ENCODE measurements at regions not wholly inside any gene's neighbourhood (a gene's known extent, or its start where the extent isn't known, plus 50 kb on each side); places are given as distances from the start of the nearest gene placed in this dataset.
"Not testable (repeated sequence)": the region's sequence is repeated elsewhere in the genome, so short reads cannot be mapped to it uniquely, and the experiment has no call there.

DNA sequence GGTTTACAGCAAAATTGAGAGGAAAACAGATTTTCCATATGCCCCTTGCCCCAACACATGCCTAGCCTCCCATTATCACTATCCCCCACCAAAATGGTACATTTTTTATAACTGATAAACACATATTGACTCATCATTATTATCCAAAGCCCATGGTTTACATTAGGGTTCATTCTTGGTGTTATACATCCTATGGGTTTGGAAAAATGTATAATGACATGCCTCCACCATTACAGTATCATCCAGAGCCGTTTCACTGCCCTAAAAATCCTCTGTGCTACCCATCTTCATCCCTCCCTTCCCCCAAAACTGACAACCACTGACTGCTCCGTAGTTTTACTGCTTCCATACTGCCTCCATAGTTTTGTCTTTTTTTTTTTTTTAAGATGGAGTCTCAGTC is 111.1 kb downstream of the ACTL7B start:
- H3K4me1 ChIP-seq (ENCODE audit: low read depth, poor library complexity, severe bottlenecking): no peaks in the 10 kb centered on the region
- H3K4me3 ChIP-seq (IDR thresholded peaks at IDR 0.05; ENCODE audit: insufficient read depth, low read depth, low read length): no peak overlapping the region
- no peak overlapping the region for H3K4me2 ChIP-seq
- no peak overlapping the region for H3K27ac ChIP-seq
- H3K9ac ChIP-seq: no peak overlapping the region
- H3K27me3 ChIP-seq (ENCODE audit: insufficient read depth, low read depth): no peaks in the 10 kb centered on the region
- no peaks in the 10 kb centered on the region for H3K36me3 ChIP-seq (ENCODE audit: insufficient read depth)
- no peaks in the 10 kb centered on the region for H4K20me1 ChIP-seq (ENCODE audit: insufficient read depth)
- TF ChIP-seq, protein P1, sequence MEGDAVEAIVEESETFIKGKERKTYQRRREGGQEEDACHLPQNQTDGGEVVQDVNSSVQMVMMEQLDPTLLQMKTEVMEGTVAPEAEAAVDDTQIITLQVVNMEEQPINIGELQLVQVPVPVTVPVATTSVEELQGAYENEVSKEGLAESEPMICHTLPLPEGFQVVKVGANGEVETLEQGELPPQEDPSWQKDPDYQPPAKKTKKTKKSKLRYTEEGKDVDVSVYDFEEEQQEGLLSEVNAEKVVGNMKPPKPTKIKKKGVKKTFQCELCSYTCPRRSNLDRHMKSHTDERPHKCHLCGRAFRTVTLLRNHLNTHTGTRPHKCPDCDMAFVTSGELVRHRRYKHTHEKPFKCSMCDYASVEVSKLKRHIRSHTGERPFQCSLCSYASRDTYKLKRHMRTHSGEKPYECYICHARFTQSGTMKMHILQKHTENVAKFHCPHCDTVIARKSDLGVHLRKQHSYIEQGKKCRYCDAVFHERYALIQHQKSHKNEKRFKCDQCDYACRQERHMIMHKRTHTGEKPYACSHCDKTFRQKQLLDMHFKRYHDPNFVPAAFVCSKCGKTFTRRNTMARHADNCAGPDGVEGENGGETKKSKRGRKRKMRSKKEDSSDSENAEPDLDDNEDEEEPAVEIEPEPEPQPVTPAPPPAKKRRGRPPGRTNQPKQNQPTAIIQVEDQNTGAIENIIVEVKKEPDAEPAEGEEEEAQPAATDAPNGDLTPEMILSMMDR (conservative IDR thresholded peaks at IDR 0.05; ENCODE audit: low read depth, low read length): no peak
- no peaks in the 10 kb centered on the region for H3K79me2 ChIP-seq (ENCODE audit: insufficient read depth, low read depth)
- no peak overlapping the region for H2AFZ ChIP-seq (ENCODE audit: low read depth)

DNA sequence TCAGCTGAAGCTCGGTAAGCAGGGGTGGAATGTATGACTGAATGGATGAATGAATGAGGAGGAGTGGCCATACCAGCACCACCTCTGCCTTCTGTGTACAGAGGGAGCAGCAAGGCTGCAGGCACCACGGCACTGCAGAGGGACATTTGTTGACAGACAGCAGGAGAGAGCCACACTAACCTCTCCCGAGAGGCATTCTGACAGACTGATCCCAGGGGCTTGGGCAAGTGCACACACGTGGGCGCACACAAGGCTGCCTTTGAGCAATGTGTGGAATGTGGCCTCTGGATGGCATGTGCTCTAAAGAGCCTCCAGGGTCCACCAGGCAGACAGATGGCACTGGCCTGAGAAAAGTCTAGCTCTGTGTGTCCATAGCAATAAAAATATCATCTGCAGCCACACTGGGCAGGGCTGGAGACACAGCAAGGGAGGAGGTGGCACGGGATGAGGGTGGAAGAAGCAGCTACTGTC is 111.8 kb downstream of the ACTL7B start:
- no peak overlapping the region for H2AFZ ChIP-seq (ENCODE audit: low read depth)
- no peaks in the 10 kb centered on the region for H3K36me3 ChIP-seq (ENCODE audit: insufficient read depth)
- no peaks in the 10 kb centered on the region for H4K20me1 ChIP-seq (ENCODE audit: insufficient read depth)
- H3K4me3 ChIP-seq (IDR thresholded peaks at IDR 0.05; ENCODE audit: insufficient read depth, low read depth, low read length): no peak overlapping the region
- no peak overlapping the region for H3K27ac ChIP-seq
- H3K27me3 ChIP-seq (ENCODE audit: insufficient read depth, low read depth): no peaks in the 10 kb centered on the region
- no peak overlapping the region for H3K4me2 ChIP-seq
- TF ChIP-seq, protein P1 (conservative IDR thresholded peaks at IDR 0.05; ENCODE audit: low read depth, low read length): no peak
- H3K9ac ChIP-seq: no peak overlapping the region
- no peaks in the 10 kb centered on the region for H3K79me2 ChIP-seq (ENCODE audit: insufficient read depth, low read depth)
- no peaks in the 10 kb centered on the region for H3K4me1 ChIP-seq (ENCODE audit: low read depth, poor library complexity, severe bottlenecking)

DNA sequence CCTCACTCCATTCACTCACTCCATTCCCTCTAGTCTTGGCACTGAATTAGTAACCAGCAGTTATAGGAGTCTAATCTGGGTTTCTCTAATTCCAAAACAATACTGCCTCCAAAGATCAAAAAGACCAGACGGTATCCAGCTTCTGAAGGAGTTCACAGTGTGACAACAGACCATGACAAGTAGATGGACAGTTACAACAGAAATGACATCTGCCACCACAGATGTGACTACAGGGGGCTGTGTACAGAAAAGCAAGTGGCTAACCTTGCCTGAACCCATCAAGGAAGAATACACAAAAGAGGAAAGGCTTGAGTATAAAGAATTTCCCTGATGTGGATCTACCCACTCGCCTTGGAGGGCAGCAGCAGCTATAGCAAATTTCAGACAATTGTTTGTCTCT is 112.4 kb downstream of the ACTL7B start:
- no peaks in the 10 kb centered on the region for H3K79me2 ChIP-seq (ENCODE audit: insufficient read depth, low read depth)
- H3K36me3 ChIP-seq (ENCODE audit: insufficient read depth): no peaks in the 10 kb centered on the region
- no peak overlapping the region for H3K4me3 ChIP-seq (IDR thresholded peaks at IDR 0.05; ENCODE audit: insufficient read depth, low read depth, low read length)
- no peaks in the 10 kb centered on the region for H3K4me1 ChIP-seq (ENCODE audit: low read depth, poor library complexity, severe bottlenecking)
- TF ChIP-seq, protein P1 (conservative IDR thresholded peaks at IDR 0.05; ENCODE audit: low read depth, low read length): no peak
- no peak overlapping the region for H3K4me2 ChIP-seq
- no peak overlapping the region for H3K9ac ChIP-seq
- no peaks in the 10 kb centered on the region for H3K27me3 ChIP-seq (ENCODE audit: insufficient read depth, low read depth)
- no peaks in the 10 kb centered on the region for H4K20me1 ChIP-seq (ENCODE audit: insufficient read depth)
- H3K27ac ChIP-seq: no peak overlapping the region
- no peak overlapping the region for H2AFZ ChIP-seq (ENCODE audit: low read depth)

DNA sequence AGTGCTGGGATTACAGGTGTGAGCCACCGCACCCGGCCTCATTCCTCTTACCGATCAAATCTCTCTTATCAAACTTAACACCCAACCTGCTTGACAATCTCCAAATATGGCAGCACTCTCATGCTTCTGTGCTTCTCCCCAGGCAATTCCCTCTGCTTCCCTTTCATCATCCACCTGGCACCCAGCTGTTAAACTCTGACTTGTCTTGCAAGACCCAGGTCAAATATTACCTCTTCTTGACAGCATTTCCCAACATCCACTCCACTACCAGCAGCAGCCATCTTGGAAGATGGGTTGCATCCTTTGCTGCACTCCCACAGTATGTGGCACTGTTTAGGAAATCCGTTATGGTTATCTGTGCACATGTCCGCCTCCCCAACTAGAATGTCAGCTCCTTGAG is 113.6 kb downstream of the ACTL7B start:
- H3K4me3 ChIP-seq (IDR thresholded peaks at IDR 0.05; ENCODE audit: insufficient read depth, low read depth, low read length): no peak overlapping the region
- TF ChIP-seq, protein P1 (conservative IDR thresholded peaks at IDR 0.05; ENCODE audit: low read depth, low read length): no peak
- H3K4me2 ChIP-seq: no peak overlapping the region
- H3K79me2 ChIP-seq (ENCODE audit: insufficient read depth, low read depth): no peaks in the 10 kb centered on the region
- no peaks in the 10 kb centered on the region for H3K36me3 ChIP-seq (ENCODE audit: insufficient read depth)
- no peaks in the 10 kb centered on the region for H3K4me1 ChIP-seq (ENCODE audit: low read depth, poor library complexity, severe bottlenecking)
- no peak overlapping the region for H3K9ac ChIP-seq
- no peaks in the 10 kb centered on the region for H3K27me3 ChIP-seq (ENCODE audit: insufficient read depth, low read depth)
- H3K27ac ChIP-seq: no peak overlapping the region
- no peak overlapping the region for H2AFZ ChIP-seq (ENCODE audit: low read depth)
- H4K20me1 ChIP-seq (ENCODE audit: insufficient read depth): no peaks in the 10 kb centered on the region

DNA sequence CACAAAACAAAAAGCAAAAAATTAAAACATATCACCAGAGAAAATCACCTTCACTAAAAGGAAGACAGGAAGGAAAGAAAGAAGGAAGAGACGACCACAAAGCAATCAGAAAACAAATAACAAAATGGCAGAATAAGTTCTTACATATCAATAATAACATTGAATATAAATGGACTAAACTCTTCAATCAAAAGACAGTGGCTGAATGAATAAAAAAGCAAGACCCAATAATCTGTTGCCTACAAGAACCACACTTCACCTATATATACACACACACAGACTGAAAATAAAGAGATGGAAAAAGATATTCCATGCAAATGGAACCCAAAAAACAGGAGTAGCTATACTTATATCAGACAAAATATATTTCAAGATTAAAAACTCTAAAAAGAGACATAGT is 124.5 kb downstream of the ACTL7B start:
- H3K4me2 ChIP-seq; H3K27me3 ChIP-seq (ENCODE audit: insufficient read depth, low read depth); H4K20me1 ChIP-seq (ENCODE audit: insufficient read depth); H3K4me1 ChIP-seq (ENCODE audit: low read depth, poor library complexity, severe bottlenecking); H3K36me3 ChIP-seq (ENCODE audit: insufficient read depth); H3K9ac ChIP-seq; H3K4me3 ChIP-seq (IDR thresholded peaks at IDR 0.05; ENCODE audit: insufficient read depth, low read depth, low read length); H2AFZ ChIP-seq (ENCODE audit: low read depth); H3K27ac ChIP-seq; H3K79me2 ChIP-seq (ENCODE audit: insufficient read depth, low read depth): not testable (repeated sequence)

Data from KMS-11 (cell line).